ENCODE measurements at regions not wholly inside any gene's neighbourhood (a gene's known extent, or its start where the extent isn't known, plus 50 kb on each side); places are given as distances from the start of the nearest gene placed in this dataset.

GRCh38 chr9:1713841-1714240 lies 301.3 kb upstream of the SMARCA2 start:
- no peak for DNase-seq

- DNase-seq: no peak
Observed at GRCh38 chr9:1717882-1718281, 297.3 kb upstream of the SMARCA2 start.

GRCh38 chr9:1718836-1719235 lies 296.3 kb upstream of the SMARCA2 start:
- DNase-seq: no peak

GRCh38 chr9:1721196-1721595 lies 294.0 kb upstream of the SMARCA2 start:
- peak; percentile 33 for DNase-seq

GRCh38 chr9:1722404-1722803 lies 292.7 kb upstream of the SMARCA2 start:
- no peak for DNase-seq

- no peak for DNase-seq
Observed at GRCh38 chr9:1723522-1724015, 291.6 kb upstream of the SMARCA2 start.

- DNase-seq: no peak
Observed at GRCh38 chr9:1726993-1727759, 288.0 kb upstream of the SMARCA2 start.

- DNase-seq: no peak
Observed at GRCh38 chr9:1729631-1730030, 285.5 kb upstream of the SMARCA2 start.

- DNase-seq: no peak
Observed at GRCh38 chr9:1732670-1733069, 282.5 kb upstream of the SMARCA2 start.

- no peak for DNase-seq
Observed at GRCh38 chr9:1738511-1739100, 276.5 kb upstream of the SMARCA2 start.

GRCh38 chr9:1743121-1743960 lies 271.8 kb upstream of the SMARCA2 start:
- DNase-seq: no peak

- no peak for DNase-seq
Observed at GRCh38 chr9:1745980-1746379, 269.2 kb upstream of the SMARCA2 start.

GRCh38 chr9:1747417-1747967 lies 267.7 kb upstream of the SMARCA2 start:
- no peak for DNase-seq

GRCh38 chr9:1748407-1748806 lies 266.7 kb upstream of the SMARCA2 start:
- DNase-seq: no peak

GRCh38 chr9:1757186-1757585 lies 258.0 kb upstream of the SMARCA2 start:
- DNase-seq: no peak

GRCh38 chr9:1759009-1759408 lies 256.1 kb upstream of the SMARCA2 start:
- no peak for DNase-seq

- peak; percentile 13 for DNase-seq
Observed at GRCh38 chr9:1759771-1760300, 255.3 kb upstream of the SMARCA2 start.

- no peak for DNase-seq
Observed at GRCh38 chr9:1761807-1762206, 253.3 kb upstream of the SMARCA2 start.

- no peak for DNase-seq
Observed at GRCh38 chr9:1766042-1766441, 249.1 kb upstream of the SMARCA2 start.

GRCh38 chr9:1768561-1768960 lies 246.6 kb upstream of the SMARCA2 start:
- no peak for DNase-seq

GRCh38 chr9:1771094-1771789 lies 243.9 kb upstream of the SMARCA2 start:
- DNase-seq: no peak

- DNase-seq: no peak
Observed at GRCh38 chr9:1775230-1775629, 239.9 kb upstream of the SMARCA2 start.
